ENCODE measurements at regions not wholly inside any gene's neighbourhood (a gene's known extent, or its start where the extent isn't known, plus 50 kb on each side); places are given as distances from the start of the nearest gene placed in this dataset.

GRCh38 chr13:111866731-111867245, 200.2 kb upstream of the SOX1 start:
- in situ Hi-C loops (cut with HindIII; ENCODE audit: low sequenced_read_pairs) = no loop called here
- TF ChIP-seq, protein P1, sequence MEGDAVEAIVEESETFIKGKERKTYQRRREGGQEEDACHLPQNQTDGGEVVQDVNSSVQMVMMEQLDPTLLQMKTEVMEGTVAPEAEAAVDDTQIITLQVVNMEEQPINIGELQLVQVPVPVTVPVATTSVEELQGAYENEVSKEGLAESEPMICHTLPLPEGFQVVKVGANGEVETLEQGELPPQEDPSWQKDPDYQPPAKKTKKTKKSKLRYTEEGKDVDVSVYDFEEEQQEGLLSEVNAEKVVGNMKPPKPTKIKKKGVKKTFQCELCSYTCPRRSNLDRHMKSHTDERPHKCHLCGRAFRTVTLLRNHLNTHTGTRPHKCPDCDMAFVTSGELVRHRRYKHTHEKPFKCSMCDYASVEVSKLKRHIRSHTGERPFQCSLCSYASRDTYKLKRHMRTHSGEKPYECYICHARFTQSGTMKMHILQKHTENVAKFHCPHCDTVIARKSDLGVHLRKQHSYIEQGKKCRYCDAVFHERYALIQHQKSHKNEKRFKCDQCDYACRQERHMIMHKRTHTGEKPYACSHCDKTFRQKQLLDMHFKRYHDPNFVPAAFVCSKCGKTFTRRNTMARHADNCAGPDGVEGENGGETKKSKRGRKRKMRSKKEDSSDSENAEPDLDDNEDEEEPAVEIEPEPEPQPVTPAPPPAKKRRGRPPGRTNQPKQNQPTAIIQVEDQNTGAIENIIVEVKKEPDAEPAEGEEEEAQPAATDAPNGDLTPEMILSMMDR (IDR thresholded peaks at IDR 0.05; ENCODE audit: low read depth, low read length, missing control alignments) = no peak
- no peak for DNase-seq (ENCODE audit: low read depth)
- H3K4me3 ChIP-seq (ENCODE audit: low read depth, low read length) = no peak overlapping the region

DNA sequence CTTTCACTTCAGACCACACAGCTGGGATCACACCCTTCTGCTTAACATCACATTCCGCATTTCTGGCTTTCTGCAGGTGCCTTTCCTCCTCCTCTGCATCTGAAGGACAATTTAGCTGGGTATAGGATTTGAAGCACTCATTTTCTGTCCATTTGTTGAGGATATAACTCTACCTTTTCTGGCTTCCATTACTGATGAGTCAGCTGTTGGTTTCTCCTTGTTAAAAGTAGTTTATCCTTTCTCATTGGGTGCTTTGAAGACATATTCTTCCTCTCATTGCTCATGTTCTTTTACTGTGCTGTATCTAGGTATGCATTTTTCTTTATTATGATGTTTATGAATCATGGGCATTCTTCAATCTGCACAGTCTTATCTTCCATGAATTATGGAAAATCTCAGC, 199.3 kb upstream of the SOX1 start:
- in situ Hi-C loops (cut with HindIII; ENCODE audit: low sequenced_read_pairs) = no loop called here
- no peak for DNase-seq (ENCODE audit: low read depth)
- TF ChIP-seq, protein P1 (IDR thresholded peaks at IDR 0.05; ENCODE audit: low read depth, low read length, missing control alignments) = no peak
- no peak overlapping the region for H3K4me3 ChIP-seq (ENCODE audit: low read depth, low read length)

DNA sequence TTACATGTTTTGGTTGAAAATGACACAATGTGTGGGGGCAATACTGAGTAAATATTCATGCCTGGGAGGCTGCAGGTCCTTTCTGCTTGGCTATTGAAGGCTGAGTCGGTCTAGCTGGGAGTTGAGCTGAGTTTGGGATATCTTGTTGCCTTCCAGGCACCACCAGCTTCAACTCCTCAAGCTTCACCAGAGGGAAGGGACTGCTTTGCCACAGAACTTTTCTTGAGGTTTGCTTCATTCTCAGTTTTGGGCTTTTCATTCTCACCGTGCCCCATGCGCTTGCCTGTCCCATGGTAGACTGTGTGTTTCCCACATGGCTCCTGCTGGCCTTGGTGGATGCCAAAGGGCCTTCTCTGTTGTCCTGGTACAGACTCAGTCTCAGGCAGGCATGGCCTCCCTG, 198.2 kb upstream of the SOX1 start:
- in situ Hi-C loops (cut with HindIII; ENCODE audit: low sequenced_read_pairs) = no loop called here
- DNase-seq (ENCODE audit: low read depth) = no peak
- H3K4me3 ChIP-seq (ENCODE audit: low read depth, low read length) = no peak overlapping the region
- TF ChIP-seq, protein P1 (IDR thresholded peaks at IDR 0.05; ENCODE audit: low read depth, low read length, missing control alignments) = no peak

GRCh38 chr13:111872475-111873150, 194.3 kb upstream of the SOX1 start:
- TF ChIP-seq, protein P1 (IDR thresholded peaks at IDR 0.05; ENCODE audit: low read depth, low read length, missing control alignments) = no peak
- no peak overlapping the region for H3K4me3 ChIP-seq (ENCODE audit: low read depth, low read length)
- in situ Hi-C loops (cut with HindIII; ENCODE audit: low sequenced_read_pairs) = no loop called here
- DNase-seq (ENCODE audit: low read depth) = no peak

DNA sequence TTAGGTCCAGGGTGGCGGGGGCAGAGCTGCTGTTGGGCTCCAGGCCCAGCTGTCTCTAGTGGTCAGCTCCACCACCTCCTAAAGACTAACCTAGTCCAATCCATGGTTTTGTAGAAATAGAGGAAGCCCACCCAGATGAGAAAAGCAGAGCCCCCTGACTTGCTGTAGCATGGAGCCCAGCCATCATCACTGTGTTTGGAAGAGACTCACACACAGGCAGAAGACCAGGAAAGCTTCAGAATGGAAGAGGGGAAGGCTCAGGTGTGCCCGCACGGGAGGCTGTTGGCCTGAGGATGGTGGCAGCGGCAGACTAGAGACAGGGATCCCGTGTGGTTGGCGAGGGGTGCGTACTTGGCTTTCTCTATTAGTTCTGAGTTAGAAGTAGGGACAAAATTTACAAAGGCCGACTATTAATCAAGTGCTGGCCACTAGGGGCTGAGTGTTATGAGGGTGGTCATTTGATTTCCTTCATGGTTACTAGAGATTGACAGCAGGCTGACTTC, 193.2 kb upstream of the SOX1 start:
- no peak overlapping the region for H3K4me3 ChIP-seq (ENCODE audit: low read depth, low read length)
- in situ Hi-C loops (cut with HindIII; ENCODE audit: low sequenced_read_pairs) = no loop called here
- TF ChIP-seq, protein P1 (IDR thresholded peaks at IDR 0.05; ENCODE audit: low read depth, low read length, missing control alignments) = no peak
- DNase-seq (ENCODE audit: low read depth) = no peak

DNA sequence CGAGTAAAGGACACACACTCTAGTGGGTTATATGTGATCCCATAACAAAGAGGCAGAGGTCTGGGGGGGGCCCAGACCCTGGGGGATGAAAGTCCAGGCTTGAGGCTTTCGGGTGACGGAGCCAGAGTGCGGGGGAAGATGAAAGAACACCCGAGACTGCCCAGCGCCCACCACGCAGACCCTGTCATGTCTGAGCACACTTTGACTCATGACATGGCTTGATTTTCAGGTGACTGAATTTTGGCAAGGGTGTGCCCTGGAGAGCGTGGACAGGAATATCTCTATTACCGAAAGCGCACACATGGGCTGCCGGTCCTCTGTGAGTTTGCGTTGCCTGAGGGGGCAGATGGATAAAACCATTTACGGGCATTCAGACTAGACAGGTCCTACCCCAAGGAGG, 192.0 kb upstream of the SOX1 start:
- no peak for DNase-seq (ENCODE audit: low read depth)
- in situ Hi-C loops (cut with HindIII; ENCODE audit: low sequenced_read_pairs) = no loop called here
- TF ChIP-seq, protein P1 (IDR thresholded peaks at IDR 0.05; ENCODE audit: low read depth, low read length, missing control alignments) = no peak
- no peak overlapping the region for H3K4me3 ChIP-seq (ENCODE audit: low read depth, low read length)

Data from astrocyte of the cerebellum (primary cell).